Tibial artery (tissue), 4 donors: ENCODE measurements at regions not wholly inside any gene's neighbourhood (a gene's known extent, or its start where the extent isn't known, plus 50 kb on each side); places are given as distances from the start of the nearest gene placed in this dataset.

Experiments
- DNase-seq, 2 donors: peaks; one replicate each; pipeline ENCODE4 v3.0.0-alpha.2; 2019
- H3K27ac ChIP-seq, 2 donors: fragments of 200-600 bp; sonication (generic) in 1 of 2; 1 replicate in 1 of 2; 2 replicates in 1 of 2; pipeline ENCODE4 v1.5.1; 2018 to 2019; ENCODE audit warnings: mild to moderate bottlenecking in 1 of 2
- H3K27me3 ChIP-seq, 2 donors: fragments of 200-600 bp; sonication (generic) in 1 of 2; one replicate each; pipeline versions ENCODE4 v1.5.1 to v1.6.0; 2016 to 2019
- H3K36me3 ChIP-seq, 3 donors: fragments of 200-600 bp; sonication (generic) in 2 of 3; one replicate each; pipeline ENCODE4 v1.5.1; 2016 to 2019; ENCODE audit warnings: mild to moderate bottlenecking in 2 of 3
- H3K4me1 ChIP-seq, 4 donors: fragments of 200-600 bp; sonication (generic) in 2 of 4; 1 replicate in 3 of 4; 2 replicates in 1 of 4; pipeline ENCODE4 v1.5.1; 2016 to 2019
- H3K4me3 ChIP-seq, 2 donors: fragments of 200-600 bp; sonication (generic) in 1 of 2; 1 replicate in 1 of 2; 2 replicates in 1 of 2; pipeline ENCODE4 v1.5.1; 2018 to 2019; ENCODE audit warnings: mild to moderate bottlenecking in 2 of 2
- H3K9me3 ChIP-seq, 3 donors: fragments of 200-600 bp; sonication (generic) in 1 of 3; one replicate each; pipeline ENCODE4 v1.5.1; 2016 to 2019
- intact Hi-C: fragments of 100-400 bp; cut with DNase I; formaldehyde crosslinking; loops from one replicate; pipeline ENCODE4 v1.15.0; 2023; ENCODE audit warnings: low total_unique reads
- TF ChIP-seq, protein P1 (sequence below), 2 experiments: fragments of 200-600 bp in 1 of 2; fragments of 450-650 bp in 1 of 2; IDR thresholded peaks; one replicate each; pipeline ENCODE4 v1.5.1; 2017 to 2019; ENCODE audit warnings: antibody characterized with exemption in 2 of 2, mild to moderate bottlenecking in 1 of 2, moderate library complexity in 1 of 2

DNA sequence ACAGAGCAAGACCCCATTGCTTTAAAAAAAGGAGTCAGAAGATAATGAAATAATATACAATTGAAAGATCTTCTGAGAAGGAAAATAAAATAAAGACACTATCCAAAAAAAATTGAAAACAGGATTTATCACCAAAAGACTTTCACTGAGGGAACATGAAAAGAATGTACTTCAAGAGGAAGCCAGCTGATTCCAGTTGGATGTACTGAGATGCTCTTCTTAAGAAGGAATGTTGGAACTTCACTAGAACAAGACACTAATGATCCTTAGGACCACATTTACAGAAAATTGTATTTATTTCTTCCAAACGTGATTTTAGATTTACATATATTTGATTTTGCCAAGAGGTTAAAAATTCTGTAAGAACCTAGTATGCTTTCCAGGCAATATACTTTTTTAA, 65.6 kb upstream of the CNOT2 start:
- peaks cover 0 to 10% (median 0%) of the 10 kb centered on the region in 4 donors for H3K4me1 ChIP-seq
- H3K4me3 ChIP-seq = no peak overlapping the region
- TF ChIP-seq, protein P1, sequence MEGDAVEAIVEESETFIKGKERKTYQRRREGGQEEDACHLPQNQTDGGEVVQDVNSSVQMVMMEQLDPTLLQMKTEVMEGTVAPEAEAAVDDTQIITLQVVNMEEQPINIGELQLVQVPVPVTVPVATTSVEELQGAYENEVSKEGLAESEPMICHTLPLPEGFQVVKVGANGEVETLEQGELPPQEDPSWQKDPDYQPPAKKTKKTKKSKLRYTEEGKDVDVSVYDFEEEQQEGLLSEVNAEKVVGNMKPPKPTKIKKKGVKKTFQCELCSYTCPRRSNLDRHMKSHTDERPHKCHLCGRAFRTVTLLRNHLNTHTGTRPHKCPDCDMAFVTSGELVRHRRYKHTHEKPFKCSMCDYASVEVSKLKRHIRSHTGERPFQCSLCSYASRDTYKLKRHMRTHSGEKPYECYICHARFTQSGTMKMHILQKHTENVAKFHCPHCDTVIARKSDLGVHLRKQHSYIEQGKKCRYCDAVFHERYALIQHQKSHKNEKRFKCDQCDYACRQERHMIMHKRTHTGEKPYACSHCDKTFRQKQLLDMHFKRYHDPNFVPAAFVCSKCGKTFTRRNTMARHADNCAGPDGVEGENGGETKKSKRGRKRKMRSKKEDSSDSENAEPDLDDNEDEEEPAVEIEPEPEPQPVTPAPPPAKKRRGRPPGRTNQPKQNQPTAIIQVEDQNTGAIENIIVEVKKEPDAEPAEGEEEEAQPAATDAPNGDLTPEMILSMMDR (IDR thresholded peaks at IDR 0.05) = no peak
- H3K27ac ChIP-seq = peak overlapping the region in 1 of 2 donors; percentile 30
- H3K36me3 ChIP-seq = no peaks in the 10 kb centered on the region
- no peaks in the 10 kb centered on the region for H3K27me3 ChIP-seq
- intact Hi-C loops = no loop called here
- no peak for DNase-seq
- H3K9me3 ChIP-seq = no peaks in the 10 kb centered on the region

DNA sequence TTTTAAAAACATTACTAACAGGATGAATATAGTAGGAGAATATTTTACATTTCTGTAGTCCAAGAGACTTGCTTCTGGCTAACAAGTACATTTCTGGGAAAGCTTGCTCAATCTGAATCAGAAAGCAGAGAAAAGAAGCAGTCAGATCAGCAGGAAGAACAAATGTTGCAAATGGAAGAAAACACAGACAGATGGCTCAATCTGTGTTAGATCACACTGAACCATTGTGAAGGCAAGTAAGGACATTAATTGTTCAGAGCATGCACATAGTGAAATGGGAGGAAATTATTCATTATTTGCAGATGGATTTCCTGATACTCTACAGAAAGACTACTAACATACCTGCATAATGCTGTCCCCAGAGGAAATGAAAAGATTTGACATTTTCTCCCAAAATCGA, 65.2 kb upstream of the CNOT2 start:
- TF ChIP-seq, protein P1 (IDR thresholded peaks at IDR 0.05) = no peak
- H3K27me3 ChIP-seq = no peaks in the 10 kb centered on the region
- intact Hi-C loops = no loop called here
- H3K36me3 ChIP-seq = no peaks in the 10 kb centered on the region
- H3K9me3 ChIP-seq = no peaks in the 10 kb centered on the region
- peaks cover 0 to 10% (median 0%) of the 10 kb centered on the region in 4 donors for H3K4me1 ChIP-seq
- H3K27ac ChIP-seq = peak overlapping the region in 1 of 2 donors; percentile 30
- no peak overlapping the region for H3K4me3 ChIP-seq
- DNase-seq = no peak

DNA sequence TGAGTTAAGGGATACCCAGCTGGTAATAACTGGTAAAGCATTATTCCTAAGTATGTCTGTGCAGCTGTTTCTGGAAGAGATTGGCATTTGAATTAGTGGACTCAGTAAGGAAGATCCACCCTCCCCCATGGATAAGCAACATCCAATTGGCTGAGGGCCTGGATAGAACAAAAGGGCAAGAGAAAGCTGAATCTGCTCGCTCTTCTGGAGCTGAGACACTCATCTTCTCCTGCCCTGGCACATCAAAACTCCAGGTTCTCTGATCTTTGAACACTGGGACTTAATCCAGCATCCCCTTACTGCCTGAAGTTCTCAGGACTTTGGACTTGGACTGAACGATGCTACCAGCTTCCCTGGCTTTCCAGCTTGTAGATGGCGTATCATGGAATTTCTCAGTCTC, 63.1 kb upstream of the CNOT2 start:
- no peak overlapping the region for H3K27ac ChIP-seq

DNA sequence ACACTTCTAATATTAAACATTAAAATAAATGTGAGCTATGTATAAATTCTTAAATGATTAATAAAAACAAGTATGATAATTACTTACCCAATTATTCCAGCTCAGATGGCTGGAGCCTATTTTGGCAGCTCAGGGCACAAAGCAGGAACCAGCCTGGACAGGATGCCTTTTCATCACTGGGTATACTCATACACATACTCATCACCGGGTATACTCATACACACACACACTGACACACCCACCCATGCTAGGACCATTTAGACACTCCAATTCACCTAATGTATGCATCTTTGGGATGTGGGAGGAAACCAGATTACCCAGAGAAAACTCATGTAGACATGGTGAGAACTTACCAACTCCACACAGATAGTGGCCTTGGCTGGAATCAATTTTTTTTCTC, 57.9 kb upstream of the CNOT2 start:
- no peak overlapping the region for H3K27ac ChIP-seq
- no peaks in the 10 kb centered on the region for H3K36me3 ChIP-seq
- H3K4me3 ChIP-seq = no peak overlapping the region
- DNase-seq = no peak
- H3K9me3 ChIP-seq = no peaks in the 10 kb centered on the region
- TF ChIP-seq, protein P1 (IDR thresholded peaks at IDR 0.05) = no peak
- H3K4me1 ChIP-seq = no peaks in the 10 kb centered on the region
- no peaks in the 10 kb centered on the region for H3K27me3 ChIP-seq
- intact Hi-C loops = no loop called here

More for the DNA sequence above, 63.1 kb upstream of the CNOT2 start:
- Histone ChIP-seq H3K27me3 (no peaks in the 10 kb centered on the region), H3K4me3 (no peak overlapping the region), H3K9me3 (no peaks in the 10 kb centered on the region), H3K4me1 (peaks cover 0 to 10% (median 0%) of the 10 kb centered on the region in 4 donors), H3K36me3 (no peaks in the 10 kb centered on the region)
- intact Hi-C loops = no loop called here
- no peak for DNase-seq
- TF ChIP-seq, protein P1 (IDR thresholded peaks at IDR 0.05) = no peak

DNA sequence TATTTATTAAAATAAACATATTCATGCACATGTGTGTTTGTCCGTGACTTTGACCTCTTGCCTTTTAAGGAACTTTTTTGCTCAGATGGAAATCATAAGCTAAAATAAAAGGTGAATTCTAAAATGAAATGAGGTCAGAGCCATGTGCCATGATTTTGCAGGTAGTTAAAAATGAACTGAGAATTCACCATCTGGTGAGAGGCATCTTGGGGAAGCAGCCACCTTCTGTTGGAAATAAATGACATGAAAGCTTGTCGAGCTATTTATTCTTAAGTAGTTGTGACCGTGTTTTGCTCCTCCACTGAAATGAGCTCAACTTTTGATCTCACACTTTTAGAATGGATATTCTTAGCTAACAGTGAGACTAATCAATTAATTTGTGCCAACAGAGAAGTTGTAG, 56.8 kb upstream of the CNOT2 start:
- intact Hi-C loops = no loop called here
- DNase-seq = no peak
- Histone ChIP-seq H3K9me3 (no peaks in the 10 kb centered on the region), H3K36me3 (no peaks in the 10 kb centered on the region), H3K27me3 (no peaks in the 10 kb centered on the region), H3K4me3 (no peak overlapping the region), H3K27ac (no peak overlapping the region), H3K4me1 (no peaks in the 10 kb centered on the region)
- TF ChIP-seq, protein P1 (IDR thresholded peaks at IDR 0.05) = no peak
